HL-60 (cell line): ENCODE measurements at regions not wholly inside any gene's neighbourhood (a gene's known extent, or its start where the extent isn't known, plus 50 kb on each side); places are given as distances from the start of the nearest gene placed in this dataset.

Source experiments
- GABPA ChIP-seq: IDR thresholded peaks from 2 replicates; pipeline ENCODE4 v1.6.1; 2012; ENCODE audit warnings: low read depth
- POLR2AphosphoS5 ChIP-seq: IDR thresholded peaks from 2 replicates; pipeline ENCODE4 v1.6.1; 2012; ENCODE audit warnings: low read depth
- TF ChIP-seq, protein P1 (sequence below): IDR thresholded peaks from one replicate; pipeline ENCODE4 v1.5.1; 2011; ENCODE audit warnings: low read length, control low read depth, inconsistent platforms; ENCODE audit not compliant: insufficient read depth
- TF ChIP-seq, protein P2 (sequence below): IDR thresholded peaks from 2 replicates; pipeline ENCODE4 v1.6.1; 2012; ENCODE audit warnings: low read depth; ENCODE audit not compliant: insufficient replicate concordance

- TF ChIP-seq, protein P1, sequence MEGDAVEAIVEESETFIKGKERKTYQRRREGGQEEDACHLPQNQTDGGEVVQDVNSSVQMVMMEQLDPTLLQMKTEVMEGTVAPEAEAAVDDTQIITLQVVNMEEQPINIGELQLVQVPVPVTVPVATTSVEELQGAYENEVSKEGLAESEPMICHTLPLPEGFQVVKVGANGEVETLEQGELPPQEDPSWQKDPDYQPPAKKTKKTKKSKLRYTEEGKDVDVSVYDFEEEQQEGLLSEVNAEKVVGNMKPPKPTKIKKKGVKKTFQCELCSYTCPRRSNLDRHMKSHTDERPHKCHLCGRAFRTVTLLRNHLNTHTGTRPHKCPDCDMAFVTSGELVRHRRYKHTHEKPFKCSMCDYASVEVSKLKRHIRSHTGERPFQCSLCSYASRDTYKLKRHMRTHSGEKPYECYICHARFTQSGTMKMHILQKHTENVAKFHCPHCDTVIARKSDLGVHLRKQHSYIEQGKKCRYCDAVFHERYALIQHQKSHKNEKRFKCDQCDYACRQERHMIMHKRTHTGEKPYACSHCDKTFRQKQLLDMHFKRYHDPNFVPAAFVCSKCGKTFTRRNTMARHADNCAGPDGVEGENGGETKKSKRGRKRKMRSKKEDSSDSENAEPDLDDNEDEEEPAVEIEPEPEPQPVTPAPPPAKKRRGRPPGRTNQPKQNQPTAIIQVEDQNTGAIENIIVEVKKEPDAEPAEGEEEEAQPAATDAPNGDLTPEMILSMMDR, result no peak
- TF ChIP-seq, protein P2, sequence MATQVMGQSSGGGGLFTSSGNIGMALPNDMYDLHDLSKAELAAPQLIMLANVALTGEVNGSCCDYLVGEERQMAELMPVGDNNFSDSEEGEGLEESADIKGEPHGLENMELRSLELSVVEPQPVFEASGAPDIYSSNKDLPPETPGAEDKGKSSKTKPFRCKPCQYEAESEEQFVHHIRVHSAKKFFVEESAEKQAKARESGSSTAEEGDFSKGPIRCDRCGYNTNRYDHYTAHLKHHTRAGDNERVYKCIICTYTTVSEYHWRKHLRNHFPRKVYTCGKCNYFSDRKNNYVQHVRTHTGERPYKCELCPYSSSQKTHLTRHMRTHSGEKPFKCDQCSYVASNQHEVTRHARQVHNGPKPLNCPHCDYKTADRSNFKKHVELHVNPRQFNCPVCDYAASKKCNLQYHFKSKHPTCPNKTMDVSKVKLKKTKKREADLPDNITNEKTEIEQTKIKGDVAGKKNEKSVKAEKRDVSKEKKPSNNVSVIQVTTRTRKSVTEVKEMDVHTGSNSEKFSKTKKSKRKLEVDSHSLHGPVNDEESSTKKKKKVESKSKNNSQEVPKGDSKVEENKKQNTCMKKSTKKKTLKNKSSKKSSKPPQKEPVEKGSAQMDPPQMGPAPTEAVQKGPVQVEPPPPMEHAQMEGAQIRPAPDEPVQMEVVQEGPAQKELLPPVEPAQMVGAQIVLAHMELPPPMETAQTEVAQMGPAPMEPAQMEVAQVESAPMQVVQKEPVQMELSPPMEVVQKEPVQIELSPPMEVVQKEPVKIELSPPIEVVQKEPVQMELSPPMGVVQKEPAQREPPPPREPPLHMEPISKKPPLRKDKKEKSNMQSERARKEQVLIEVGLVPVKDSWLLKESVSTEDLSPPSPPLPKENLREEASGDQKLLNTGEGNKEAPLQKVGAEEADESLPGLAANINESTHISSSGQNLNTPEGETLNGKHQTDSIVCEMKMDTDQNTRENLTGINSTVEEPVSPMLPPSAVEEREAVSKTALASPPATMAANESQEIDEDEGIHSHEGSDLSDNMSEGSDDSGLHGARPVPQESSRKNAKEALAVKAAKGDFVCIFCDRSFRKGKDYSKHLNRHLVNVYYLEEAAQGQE, result no peak
- TF ChIP-seq POLR2AphosphoS5, result no peak
- TF ChIP-seq GABPA, result no peak
Measured at GRCh38 chr6:142521791-142522190, 220.0 kb downstream of the ADGRG6 start.
